Endothelial cell of umbilical vein (primary cell): ENCODE measurements at regions not wholly inside any gene's neighbourhood (a gene's known extent, or its start where the extent isn't known, plus 50 kb on each side); places are given as distances from the start of the nearest gene placed in this dataset.

Experiments
- EZH2 ChIP-seq: IDR thresholded peaks from 2 replicates; pipeline ENCODE4 v1.6.1; 2012; ENCODE audit warnings: borderline replicate concordance, low read depth, mild to moderate bottlenecking, moderate library complexity, low read length, inconsistent platforms; ENCODE audit not compliant: severe bottlenecking
- GATA2 ChIP-seq: IDR thresholded peaks from 2 replicates; pipeline ENCODE4 v1.7.0; 2011; ENCODE audit warnings: low read depth, mild to moderate bottlenecking, moderate library complexity, mixed read lengths, low read length; ENCODE audit not compliant: insufficient read length, insufficient read depth
- MYC ChIP-seq: IDR thresholded peaks from one replicate; pipeline ENCODE4 v1.6.1; 2011; ENCODE audit warnings: mild to moderate bottlenecking, low read depth, low read length
- TF ChIP-seq, protein P1 (sequence below), 2 donors: IDR thresholded peaks; 1 replicate in 1 of 2; 2 replicates in 1 of 2; pipeline ENCODE4 v1.5.1; 2011; ENCODE audit warnings: low read length in 2 of 2, mild to moderate bottlenecking in 2 of 2, moderate library complexity in 2 of 2, control low read depth in 1 of 2, inconsistent platforms in 1 of 2, low read depth in 1 of 2; ENCODE audit not compliant: insufficient read depth in 1 of 2; ENCODE audit errors: extremely low read depth in 1 of 2
- TF ChIP-seq, protein P2 (sequence below): IDR thresholded peaks from 2 replicates; pipeline ENCODE4 v1.6.1; 2011; ENCODE audit not compliant: insufficient read depth, insufficient read length

DNA sequence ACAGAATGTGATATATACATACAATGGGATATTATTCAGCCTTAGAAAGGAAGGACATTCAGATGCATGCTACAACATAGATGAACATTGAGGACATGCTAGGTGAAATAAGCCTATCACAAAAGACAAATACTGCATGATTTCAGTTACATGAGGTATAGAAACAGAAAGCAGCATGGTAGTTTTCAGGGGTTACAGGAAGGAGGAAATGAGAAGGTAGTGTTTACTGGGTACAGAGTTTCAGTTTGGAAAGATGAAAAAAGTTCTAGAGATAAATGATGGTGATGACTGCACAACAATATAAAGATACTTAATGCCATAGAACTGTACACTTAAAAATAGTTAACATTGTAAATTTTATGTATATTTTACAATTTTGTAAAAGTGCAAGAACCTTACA is 266.7 kb upstream of the C11orf87 start:
- TF ChIP-seq MYC (no peak), EZH2 (no peak), GATA2 (no peak)
- TF ChIP-seq, protein P1, sequence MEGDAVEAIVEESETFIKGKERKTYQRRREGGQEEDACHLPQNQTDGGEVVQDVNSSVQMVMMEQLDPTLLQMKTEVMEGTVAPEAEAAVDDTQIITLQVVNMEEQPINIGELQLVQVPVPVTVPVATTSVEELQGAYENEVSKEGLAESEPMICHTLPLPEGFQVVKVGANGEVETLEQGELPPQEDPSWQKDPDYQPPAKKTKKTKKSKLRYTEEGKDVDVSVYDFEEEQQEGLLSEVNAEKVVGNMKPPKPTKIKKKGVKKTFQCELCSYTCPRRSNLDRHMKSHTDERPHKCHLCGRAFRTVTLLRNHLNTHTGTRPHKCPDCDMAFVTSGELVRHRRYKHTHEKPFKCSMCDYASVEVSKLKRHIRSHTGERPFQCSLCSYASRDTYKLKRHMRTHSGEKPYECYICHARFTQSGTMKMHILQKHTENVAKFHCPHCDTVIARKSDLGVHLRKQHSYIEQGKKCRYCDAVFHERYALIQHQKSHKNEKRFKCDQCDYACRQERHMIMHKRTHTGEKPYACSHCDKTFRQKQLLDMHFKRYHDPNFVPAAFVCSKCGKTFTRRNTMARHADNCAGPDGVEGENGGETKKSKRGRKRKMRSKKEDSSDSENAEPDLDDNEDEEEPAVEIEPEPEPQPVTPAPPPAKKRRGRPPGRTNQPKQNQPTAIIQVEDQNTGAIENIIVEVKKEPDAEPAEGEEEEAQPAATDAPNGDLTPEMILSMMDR (IDR thresholded peaks at IDR 0.05; ENCODE audit: extremely low read depth in 1 of 2, insufficient read depth in 1 of 2, low read depth in 1 of 2, low read length in 2 of 2): no peak
- TF ChIP-seq, protein P2, sequence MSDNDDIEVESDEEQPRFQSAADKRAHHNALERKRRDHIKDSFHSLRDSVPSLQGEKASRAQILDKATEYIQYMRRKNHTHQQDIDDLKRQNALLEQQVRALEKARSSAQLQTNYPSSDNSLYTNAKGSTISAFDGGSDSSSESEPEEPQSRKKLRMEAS: no peak
